Skin epidermis (tissue), 12 donors: ENCODE measurements at regions not wholly inside any gene's neighbourhood (a gene's known extent, or its start where the extent isn't known, plus 50 kb on each side); places are given as distances from the start of the nearest gene placed in this dataset.

Experiments used
- H3K27ac ChIP-seq, 21 experiments: fragments of 200-600 bp; sonication (generic) in 11 of 21; one replicate each; pipeline ENCODE4 v1.5.0; 2020; ENCODE audit warnings: mild to moderate bottlenecking in 3 of 21, inconsistent platforms in 2 of 21, moderate library complexity in 2 of 21
- H3K4me3 ChIP-seq, 7 experiments: fragments of 200-600 bp; sonication (generic) in 2 of 7; one replicate each; pipeline ENCODE4 v1.5.0; 2020; ENCODE audit warnings: inconsistent platforms in 2 of 7, mild to moderate bottlenecking in 2 of 7, moderate library complexity in 1 of 7

GRCh38 chr7:86918245-86918644, 141.2 kb downstream of the ELAPOR2 start:
- H3K27ac ChIP-seq, result no peak overlapping the region
- H3K4me3 ChIP-seq, result no peak overlapping the region

DNA sequence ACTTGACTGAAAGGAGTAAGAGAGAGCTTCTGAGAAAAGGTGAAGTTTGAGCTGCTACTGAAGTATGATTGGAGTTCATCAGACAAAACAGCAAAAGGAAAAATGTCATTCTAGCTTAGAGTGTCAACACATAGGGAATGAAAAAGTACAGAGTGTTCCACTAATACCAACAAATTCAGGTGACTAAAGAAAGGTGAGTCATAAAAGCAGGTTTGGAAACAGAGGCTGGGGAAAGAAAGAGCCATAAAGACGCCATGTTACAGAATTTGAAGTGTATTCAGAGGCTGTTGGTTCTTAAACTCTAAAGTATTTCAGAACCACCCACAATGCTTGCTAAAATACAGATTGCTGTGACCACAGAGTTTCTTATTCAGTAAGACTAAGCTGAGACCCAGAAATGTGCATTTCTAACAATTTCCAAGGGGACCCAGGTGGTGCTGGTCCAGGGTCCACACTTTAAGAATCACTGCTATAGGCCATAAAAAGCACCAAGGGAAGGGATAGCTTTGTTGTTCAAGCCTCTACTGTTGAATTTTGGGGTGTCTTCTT, 143.1 kb downstream of the ELAPOR2 start:
- Histone ChIP-seq H3K27ac (no peak overlapping the region), H3K4me3 (no peak overlapping the region)

- H3K4me3 ChIP-seq, result no peak overlapping the region
- no peak overlapping the region for H3K27ac ChIP-seq
These were observed 144.9 kb downstream of the ELAPOR2 start for GRCh38 chr7:86914551-86914950.
